ENCODE measurements at regions not wholly inside any gene's neighbourhood (a gene's known extent, or its start where the extent isn't known, plus 50 kb on each side); places are given as distances from the start of the nearest gene placed in this dataset.

DNA sequence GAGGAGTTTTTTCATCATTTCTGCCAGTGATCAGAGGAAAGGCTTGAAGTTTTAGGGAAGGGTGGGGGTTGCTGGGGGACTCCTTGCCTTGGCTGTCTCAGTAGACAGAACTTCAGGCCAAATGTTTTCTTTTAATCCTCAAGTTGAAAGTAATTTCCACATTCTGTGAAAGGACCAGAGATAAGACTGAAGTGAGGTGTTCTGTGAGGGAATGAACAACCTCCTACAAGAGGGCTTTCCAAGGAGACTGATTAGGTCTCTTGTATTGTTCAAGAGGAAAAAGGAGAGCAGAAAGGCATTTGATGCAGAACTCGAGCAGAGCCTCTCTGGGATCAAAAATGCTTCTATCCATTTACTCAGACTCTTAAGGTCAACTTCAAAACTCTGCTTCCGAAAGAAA, 282.1 kb upstream of the ATP10B start:
- ChIA-PET POLR2A (ENCODE audit: partially characterized antibody) (no interaction called here), CTCF (ENCODE audit: partially characterized antibody) (no interaction called here)
- H3K4me1 Mint-ChIP-seq = no peaks in the 10 kb centered on the region
- no peaks in the 10 kb centered on the region for H3K36me3 Mint-ChIP-seq
- intact Hi-C loops (cut with micrococcal nuclease) = no loop called here
- H3K9me3 Mint-ChIP-seq = peaks cover 0 to 7% (median 0%) of the 10 kb centered on the region in 8 donors
- no peaks in the 10 kb centered on the region for H3K27me3 Mint-ChIP-seq
- no peaks in the 10 kb centered on the region for H3K9me3 ChIP-seq (ENCODE audit: control insufficient read depth in 1 of 2, low read length in 2 of 2)
- no peak overlapping the region for H3K4me3 Mint-ChIP-seq
- no peak overlapping the region for H3K4me3 ChIP-seq (ENCODE audit: low read length in 2 of 2)
- no peaks in the 10 kb centered on the region for H3K4me1 ChIP-seq (ENCODE audit: insufficient read depth, low read length)
- no peaks in the 10 kb centered on the region for H3K27me3 ChIP-seq (ENCODE audit: insufficient read depth, low read length)
- no peak overlapping the region for H3K27ac Mint-ChIP-seq
- no peak for DNase-seq
- H3K36me3 ChIP-seq (ENCODE audit: insufficient read depth, low read length) = no peaks in the 10 kb centered on the region
- H3K27ac ChIP-seq (ENCODE audit: low read depth, low read length) = no peak overlapping the region

DNA sequence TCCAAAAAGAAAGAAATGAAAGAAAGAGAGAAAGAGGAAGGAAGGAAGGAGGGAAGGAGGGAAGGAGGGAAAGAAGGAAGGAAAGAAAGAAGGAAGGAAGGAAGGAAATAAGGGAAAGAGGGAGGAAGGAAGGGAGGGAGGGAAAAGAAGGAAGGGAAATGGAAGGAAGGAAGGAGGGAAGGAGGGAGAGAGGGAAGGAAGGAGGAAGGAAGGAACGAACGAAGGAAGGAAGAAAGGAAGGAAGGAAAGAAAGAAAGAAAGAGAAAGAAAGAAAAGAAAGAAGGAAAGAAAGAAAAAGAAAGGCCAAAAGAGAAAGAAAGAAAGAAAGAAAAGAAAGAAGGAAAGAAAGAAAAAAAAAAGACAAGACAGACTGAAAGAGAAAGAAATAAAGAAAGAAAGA, 263.9 kb upstream of the ATP10B start:
- Mint-ChIP-seq H3K27ac (no peak overlapping the region), H3K4me3 (no peak overlapping the region), H3K4me1 (no peaks in the 10 kb centered on the region), H3K36me3 (no peaks in the 10 kb centered on the region), H3K27me3 (peaks cover 0 to 4% of the 10 kb centered on the region in 2 donors), H3K9me3 (peaks cover 0 to 5% (median 0%) of the 10 kb centered on the region in 8 donors)
- POLR2A ChIA-PET (ENCODE audit: partially characterized antibody) = no interaction called here
- H3K27ac ChIP-seq (ENCODE audit: low read depth, low read length) = no peak overlapping the region
- H3K4me1 ChIP-seq (ENCODE audit: insufficient read depth, low read length) = no peaks in the 10 kb centered on the region
- H3K27me3 ChIP-seq (ENCODE audit: insufficient read depth, low read length) = no peaks in the 10 kb centered on the region
- H3K4me3 ChIP-seq (ENCODE audit: low read length in 2 of 2) = no peak overlapping the region
- H3K36me3 ChIP-seq (ENCODE audit: insufficient read depth, low read length) = no peaks in the 10 kb centered on the region
- intact Hi-C loops (cut with micrococcal nuclease) = no loop called here
- CTCF ChIA-PET (ENCODE audit: partially characterized antibody) = no interaction called here
- DNase-seq = no peak
- no peaks in the 10 kb centered on the region for H3K9me3 ChIP-seq (ENCODE audit: control insufficient read depth in 1 of 2, low read length in 2 of 2)

DNA sequence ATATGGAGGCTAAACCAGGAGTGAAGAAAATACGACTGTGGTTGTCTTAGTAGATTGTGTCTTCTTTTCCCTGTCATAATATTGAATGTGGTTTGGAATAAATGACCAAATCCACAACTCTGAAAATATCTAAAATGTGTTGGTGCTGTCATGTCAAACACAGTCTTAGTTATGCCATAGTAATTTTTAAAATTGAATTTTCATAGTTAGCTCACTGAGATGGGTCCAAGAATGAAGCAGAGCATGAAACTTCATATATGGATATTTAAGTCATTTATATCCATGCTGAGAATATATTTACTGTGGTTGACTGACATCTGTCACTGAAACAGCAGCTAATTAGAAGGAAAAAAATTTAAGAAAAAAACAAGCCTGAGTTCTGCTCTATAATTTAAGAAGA, 260.4 kb upstream of the ATP10B start:
- no peaks in the 10 kb centered on the region for H3K27me3 ChIP-seq (ENCODE audit: insufficient read depth, low read length)
- Mint-ChIP-seq H3K27me3 (peaks cover 0 to 3% of the 10 kb centered on the region in 2 donors), H3K27ac (no peak overlapping the region), H3K9me3 (peaks cover 0 to 3% (median 0%) of the 10 kb centered on the region in 8 donors), H3K4me3 (no peak overlapping the region), H3K36me3 (no peaks in the 10 kb centered on the region), H3K4me1 (no peaks in the 10 kb centered on the region)
- DNase-seq = no peak
- no peak overlapping the region for H3K27ac ChIP-seq (ENCODE audit: low read depth, low read length)
- CTCF ChIA-PET (ENCODE audit: partially characterized antibody) = no interaction called here
- H3K4me3 ChIP-seq (ENCODE audit: low read length in 2 of 2) = no peak overlapping the region
- POLR2A ChIA-PET (ENCODE audit: partially characterized antibody) = no interaction called here
- H3K9me3 ChIP-seq (ENCODE audit: control insufficient read depth in 1 of 2, low read length in 2 of 2) = no peaks in the 10 kb centered on the region
- no peaks in the 10 kb centered on the region for H3K36me3 ChIP-seq (ENCODE audit: insufficient read depth, low read length)
- H3K4me1 ChIP-seq (ENCODE audit: insufficient read depth, low read length) = no peaks in the 10 kb centered on the region
- intact Hi-C loops (cut with micrococcal nuclease) = no loop called here

DNA sequence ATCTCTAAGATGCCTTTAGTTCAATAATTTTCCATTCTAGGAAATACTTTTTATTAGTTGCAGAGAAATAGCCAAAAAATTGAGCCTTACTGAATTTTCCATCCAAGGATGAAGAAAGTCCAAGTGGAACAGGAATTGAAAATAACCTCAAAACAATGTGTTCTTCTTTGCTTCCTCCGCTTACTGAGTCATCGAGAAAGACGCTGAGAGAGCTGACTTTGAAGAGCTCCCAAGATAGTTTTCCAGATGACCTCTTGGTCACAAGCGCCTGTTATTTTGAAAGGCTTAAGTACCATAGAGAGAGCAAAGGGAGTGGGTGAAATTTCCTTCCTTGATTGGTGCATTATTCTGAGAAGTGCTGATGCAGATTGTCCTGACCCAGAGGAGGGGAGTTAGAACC, 253.5 kb upstream of the ATP10B start:
- no peaks in the 10 kb centered on the region for H3K4me1 Mint-ChIP-seq
- Histone ChIP-seq H3K27me3 (ENCODE audit: insufficient read depth, low read length) (no peaks in the 10 kb centered on the region), H3K9me3 (ENCODE audit: control insufficient read depth in 1 of 2, low read length in 2 of 2) (no peaks in the 10 kb centered on the region), H3K36me3 (ENCODE audit: insufficient read depth, low read length) (no peaks in the 10 kb centered on the region), H3K27ac (ENCODE audit: low read depth, low read length) (no peak overlapping the region), H3K4me3 (ENCODE audit: low read length in 2 of 2) (no peak overlapping the region), H3K4me1 (ENCODE audit: insufficient read depth, low read length) (no peaks in the 10 kb centered on the region)
- no peak overlapping the region for H3K27ac Mint-ChIP-seq
- H3K36me3 Mint-ChIP-seq = no peaks in the 10 kb centered on the region
- ChIA-PET CTCF (ENCODE audit: partially characterized antibody) (no interaction called here), POLR2A (ENCODE audit: partially characterized antibody) (no interaction called here)
- intact Hi-C loops (cut with micrococcal nuclease) = no loop called here
- no peaks in the 10 kb centered on the region for H3K27me3 Mint-ChIP-seq
- H3K4me3 Mint-ChIP-seq = no peak overlapping the region
- no peak for DNase-seq
- peaks cover 0 to 2% (median 0%) of the 10 kb centered on the region in 8 donors for H3K9me3 Mint-ChIP-seq

DNA sequence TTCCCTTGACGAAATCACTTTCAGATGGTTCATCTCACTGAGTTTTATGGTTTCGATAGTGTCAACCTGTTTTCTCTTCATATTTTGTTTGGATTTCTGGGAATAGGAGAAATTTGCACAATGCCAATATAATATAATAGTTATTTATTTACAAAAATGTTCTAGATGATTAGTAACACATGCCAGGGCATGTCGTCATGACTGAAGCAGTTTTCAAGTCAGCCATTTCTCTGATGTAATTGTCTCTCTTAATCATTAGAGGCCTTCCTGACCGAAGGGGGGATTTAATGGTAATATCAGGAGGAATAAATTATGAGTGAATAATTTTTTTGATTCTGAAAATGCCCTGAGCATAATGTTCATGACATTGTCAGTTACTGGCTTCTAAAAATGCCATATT, 246.5 kb upstream of the ATP10B start:
- H3K27ac Mint-ChIP-seq = no peak overlapping the region
- H3K27me3 ChIP-seq (ENCODE audit: insufficient read depth, low read length) = no peaks in the 10 kb centered on the region
- H3K4me1 ChIP-seq (ENCODE audit: insufficient read depth, low read length) = no peaks in the 10 kb centered on the region
- H3K27ac ChIP-seq (ENCODE audit: low read depth, low read length) = no peak overlapping the region
- H3K4me3 ChIP-seq (ENCODE audit: low read length in 2 of 2) = no peak overlapping the region
- no peaks in the 10 kb centered on the region for H3K9me3 ChIP-seq (ENCODE audit: control insufficient read depth in 1 of 2, low read length in 2 of 2)
- intact Hi-C loops (cut with micrococcal nuclease) = no loop called here
- no peaks in the 10 kb centered on the region for H3K36me3 ChIP-seq (ENCODE audit: insufficient read depth, low read length)
- ChIA-PET CTCF (ENCODE audit: partially characterized antibody) (no interaction called here), POLR2A (ENCODE audit: partially characterized antibody) (no interaction called here)
- H3K9me3 Mint-ChIP-seq = peaks cover 0 to 5% (median 0%) of the 10 kb centered on the region in 8 donors
- H3K27me3 Mint-ChIP-seq = no peaks in the 10 kb centered on the region
- H3K4me3 Mint-ChIP-seq = no peak overlapping the region
- H3K4me1 Mint-ChIP-seq = no peaks in the 10 kb centered on the region
- no peaks in the 10 kb centered on the region for H3K36me3 Mint-ChIP-seq
- DNase-seq = no peak

DNA sequence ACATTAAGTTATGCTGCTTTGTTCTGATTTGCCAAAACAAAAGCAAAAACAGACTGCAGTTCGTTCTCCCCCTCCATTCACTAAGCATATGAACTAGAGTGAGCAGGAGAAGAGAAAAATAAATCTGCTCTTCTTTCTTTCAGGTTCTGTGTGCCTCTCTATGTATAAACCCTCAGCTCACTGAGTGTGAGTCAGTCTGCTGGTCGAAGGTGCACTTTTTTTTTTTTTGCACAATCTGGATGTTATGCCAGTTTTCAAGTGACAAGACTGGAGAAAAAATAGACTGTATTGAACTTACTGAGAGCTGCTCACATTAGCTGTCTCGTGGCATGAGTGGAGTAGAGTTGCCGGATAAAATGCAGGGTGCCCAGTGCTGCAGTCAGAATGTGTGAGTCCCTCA, 244.6 kb upstream of the ATP10B start:
- CTCF ChIA-PET (ENCODE audit: partially characterized antibody) = no interaction called here

DNA sequence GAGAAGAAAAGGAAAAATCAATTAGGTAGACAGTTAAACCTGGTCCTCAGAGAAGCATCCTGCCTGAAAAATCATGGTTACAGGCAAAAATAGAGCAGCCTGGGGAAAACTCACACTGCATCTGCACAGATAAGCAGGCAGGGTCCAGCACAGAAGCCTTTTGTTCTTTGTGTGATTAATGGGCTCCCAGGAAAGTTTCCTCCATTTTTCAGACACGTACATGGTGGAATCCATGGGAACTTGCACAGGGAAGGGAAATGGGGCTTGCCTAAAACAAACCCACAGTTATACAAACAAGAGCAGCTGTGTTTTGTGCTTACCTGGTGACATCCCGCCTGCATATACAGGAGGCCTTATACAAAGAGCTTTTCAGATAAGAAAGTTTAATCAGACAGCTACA, 243.9 kb upstream of the ATP10B start:
- CTCF ChIA-PET (ENCODE audit: partially characterized antibody) = no interaction called here
- H3K36me3 Mint-ChIP-seq = no peaks in the 10 kb centered on the region

More for the DNA sequence above, 244.6 kb upstream of the ATP10B start:
- intact Hi-C loops (cut with micrococcal nuclease) = no loop called here
- H3K27ac Mint-ChIP-seq = no peak overlapping the region
- no peak overlapping the region for H3K4me3 Mint-ChIP-seq
- Histone ChIP-seq H3K4me3 (ENCODE audit: low read length in 2 of 2) (no peak overlapping the region), H3K4me1 (ENCODE audit: insufficient read depth, low read length) (no peaks in the 10 kb centered on the region), H3K27me3 (ENCODE audit: insufficient read depth, low read length) (no peaks in the 10 kb centered on the region), H3K36me3 (ENCODE audit: insufficient read depth, low read length) (no peaks in the 10 kb centered on the region), H3K27ac (ENCODE audit: low read depth, low read length) (no peak overlapping the region), H3K9me3 (ENCODE audit: control insufficient read depth in 1 of 2, low read length in 2 of 2) (no peaks in the 10 kb centered on the region)
- POLR2A ChIA-PET (ENCODE audit: partially characterized antibody) = no interaction called here
- no peaks in the 10 kb centered on the region for H3K27me3 Mint-ChIP-seq
- no peaks in the 10 kb centered on the region for H3K4me1 Mint-ChIP-seq
- H3K9me3 Mint-ChIP-seq = peaks cover 0 to 13% (median 0%) of the 10 kb centered on the region in 8 donors
- no peak for DNase-seq
- no peaks in the 10 kb centered on the region for H3K36me3 Mint-ChIP-seq

DNA sequence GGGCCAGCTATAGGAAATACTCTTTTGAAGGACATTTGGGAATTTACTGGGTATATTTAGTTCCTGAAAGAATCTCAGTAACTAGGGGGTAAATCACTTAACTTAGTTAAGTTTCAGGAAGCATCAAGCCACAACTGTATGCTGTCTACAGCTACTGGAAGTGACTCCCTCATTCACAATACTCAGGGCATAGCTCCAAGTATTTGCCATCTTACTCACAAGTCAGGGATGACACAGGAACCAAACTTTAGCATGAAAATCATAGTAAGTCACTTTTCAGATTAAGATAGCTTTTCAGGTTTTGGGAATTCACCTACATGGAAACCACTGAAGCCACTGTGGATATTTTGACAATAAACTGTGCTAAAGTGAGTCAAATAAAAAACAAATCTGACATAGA, 242.4 kb upstream of the ATP10B start:
- Mint-ChIP-seq H3K4me3 (no peak overlapping the region), H3K4me1 (no peaks in the 10 kb centered on the region), H3K27me3 (no peaks in the 10 kb centered on the region), H3K9me3 (peaks cover 0 to 13% (median 0%) of the 10 kb centered on the region in 8 donors), H3K27ac (no peak overlapping the region), H3K36me3 (no peaks in the 10 kb centered on the region)
- POLR2A ChIA-PET (ENCODE audit: partially characterized antibody) = no interaction called here
- H3K4me3 ChIP-seq (ENCODE audit: low read length in 2 of 2) = no peak overlapping the region
- intact Hi-C loops (cut with micrococcal nuclease) = no loop called here
- DNase-seq = no peak
- H3K4me1 ChIP-seq (ENCODE audit: insufficient read depth, low read length) = no peaks in the 10 kb centered on the region
- CTCF ChIA-PET (ENCODE audit: partially characterized antibody) = no interaction called here
- no peak overlapping the region for H3K27ac ChIP-seq (ENCODE audit: low read depth, low read length)
- no peaks in the 10 kb centered on the region for H3K36me3 ChIP-seq (ENCODE audit: insufficient read depth, low read length)
- no peaks in the 10 kb centered on the region for H3K9me3 ChIP-seq (ENCODE audit: control insufficient read depth in 1 of 2, low read length in 2 of 2)
- H3K27me3 ChIP-seq (ENCODE audit: insufficient read depth, low read length) = no peaks in the 10 kb centered on the region

More for the DNA sequence above, 243.9 kb upstream of the ATP10B start:
- Histone ChIP-seq H3K27ac (ENCODE audit: low read depth, low read length) (no peak overlapping the region), H3K4me1 (ENCODE audit: insufficient read depth, low read length) (no peaks in the 10 kb centered on the region), H3K9me3 (ENCODE audit: control insufficient read depth in 1 of 2, low read length in 2 of 2) (no peaks in the 10 kb centered on the region), H3K36me3 (ENCODE audit: insufficient read depth, low read length) (no peaks in the 10 kb centered on the region), H3K4me3 (ENCODE audit: low read length in 2 of 2) (no peak overlapping the region), H3K27me3 (ENCODE audit: insufficient read depth, low read length) (no peaks in the 10 kb centered on the region)
- H3K4me3 Mint-ChIP-seq = no peak overlapping the region
- no peak for DNase-seq
- no peaks in the 10 kb centered on the region for H3K27me3 Mint-ChIP-seq
- POLR2A ChIA-PET (ENCODE audit: partially characterized antibody) = no interaction called here
- no peaks in the 10 kb centered on the region for H3K4me1 Mint-ChIP-seq
- no peak overlapping the region for H3K27ac Mint-ChIP-seq
- H3K9me3 Mint-ChIP-seq = peaks cover 0 to 13% (median 0%) of the 10 kb centered on the region in 8 donors
- intact Hi-C loops (cut with micrococcal nuclease) = no loop called here

All from CD4-positive, alpha-beta memory T cell (primary cell).